Heart right ventricle (tissue), 16 donors: ENCODE measurements at regions not wholly inside any gene's neighbourhood (a gene's known extent, or its start where the extent isn't known, plus 50 kb on each side); places are given as distances from the start of the nearest gene placed in this dataset.

Experiments
- ATAC-seq, 8 donors: fragments of 200-7000 bp; cut with Tn5 transposase; one replicate each; pipeline ENCODE4 v1.9.1; 2020; ENCODE audit warnings: mild to moderate bottlenecking in 8 of 8, moderate library complexity in 8 of 8, moderate number of reproducible peaks in 1 of 8
- DNase-seq, 2 donors: peaks; one replicate each; pipeline ENCODE4 v3.0.0-alpha.2; 2020
- H3K27ac ChIP-seq, 10 donors: fragments of 200-600 bp; sonication (generic) in 2 of 10; one replicate each; pipeline versions ENCODE4 v1.5.0 to v1.8.0; 2020 to 2022; ENCODE audit warnings: mild to moderate bottlenecking in 3 of 10
- H3K27me3 ChIP-seq, 7 donors: fragments of 200-600 bp; one replicate each; pipeline ENCODE4 v1.8.0; 2021 to 2022; ENCODE audit warnings: mild to moderate bottlenecking in 2 of 7
- H3K36me3 ChIP-seq, 9 donors: fragments of 200-600 bp; sonication (generic) in 1 of 9; one replicate each; pipeline versions ENCODE4 v1.5.0 to v1.8.0; 2020 to 2022; ENCODE audit warnings: mild to moderate bottlenecking in 2 of 9
- H3K4me1 ChIP-seq, 9 donors: fragments of 200-600 bp; sonication (generic) in 1 of 9; one replicate each; pipeline versions ENCODE4 v1.5.0 to v1.8.0; 2020 to 2022; ENCODE audit warnings: mild to moderate bottlenecking in 4 of 9
- H3K4me3 ChIP-seq, 10 donors: fragments of 200-600 bp; sonication (generic) in 2 of 10; one replicate each; pipeline versions ENCODE4 v1.5.0 to v1.8.0; 2020 to 2022; ENCODE audit warnings: mild to moderate bottlenecking in 7 of 10, moderate library complexity in 2 of 10
- H3K9me3 ChIP-seq, 11 donors: fragments of 200-600 bp in 10 of 11; sonication (generic) in 2 of 11; one replicate each; pipeline versions ENCODE4 v1.5.0 to v1.8.0; 2013 to 2022; ENCODE audit warnings: mild to moderate bottlenecking in 2 of 11, control low read depth in 1 of 11, moderate library complexity in 1 of 11
- CTCF ChIP-seq, 9 donors: fragments of 200-600 bp; sonication (generic) in 2 of 9; IDR thresholded peaks; one replicate each; pipeline versions ENCODE4 v1.5.0 to v1.8.0; 2021 to 2022; ENCODE audit warnings: antibody characterized with exemption in 9 of 9, mild to moderate bottlenecking in 5 of 9, moderate library complexity in 1 of 9
- WGBS, 2 donors: extraction: QIAGEN DNeasy Blood & Tissue Kit; methylation state at CpG; one replicate each; pipeline ENCODE4 v1.1.7; 2013; ENCODE audit warnings: inconsistent platforms in 1 of 2; 5-methylcytosine and 5-hydroxymethylcytosine counted together
- intact Hi-C, 10 donors: fragments of 100-400 bp; cut with DNase I; formaldehyde crosslinking; loops; one replicate each; pipeline versions ENCODE4 v1.11.1 to v1.14.2; 2022
- donor health status: Arrhythmogenic right ventricular cardiomyopathy.
- donor health status: ischemic (EF 13 %, LVEDD 7.1; RV severe dilation, severe dysfunction).
- donor health status: healthy with polysubstance abuse.
- donor health status: DM: no; HTN: yes; CAD: no.
- donor health status: DM: no; HTN: no; CAD: no.
- donor health status: ischemic (EF 25% LVEDD 6.9; RV normal size, moderate dysfunction).
- donor health status: ischemic (EF 25% LVEDD 5.7; RV mildly dilated, moderate dysfunction).
- donor health status: healthy.
- donor health status: DM: yes; HTN: yes; CAD: no.
- donor health status: Ischemic cardiomyopathy.
- donor health status: ischemic (EF 35%, LVEDD 5.7; RV mildly dilated, moderate dysfunction).
- donor health status: nonischemic (EF 11% LVEDD 7.7; RV severe dilation, severe dysfunction).
- donor health status: DM: yes; HTN: yes; CAD: no.
- donor health status: PGD.
- donor health status: ischemic (EF 29% LVEDD 5.4; RV normal size, mild dysfunction).
- donor health status: nonischemic (EF 23%, LVEDD 6.1; RV moderate dilation, normal function).

- Histone ChIP-seq H3K36me3 (no peaks in the 10 kb centered on the region), H3K4me3 (no peak overlapping the region), H3K27me3 (no peaks in the 10 kb centered on the region), H3K4me1 (peaks cover 0 to 4% (median 0%) of the 10 kb centered on the region in 9 donors), H3K27ac (no peak overlapping the region), H3K9me3 (peaks cover 0 to 13% (median 0%) of the 10 kb centered on the region in 11 donors)
- DNase-seq (no peak), ATAC-seq (no peak)
- no peak for TF ChIP-seq CTCF (IDR thresholded peaks at IDR 0.05)
- intact Hi-C loops = no loop called here
Measured at GRCh38 chr4:144816668-144817067, 170.7 kb downstream of the HHIP start.

GRCh38 chr4:144817081-144817480 lies 171.1 kb downstream of the HHIP start:
- Histone ChIP-seq H3K27ac (no peak overlapping the region), H3K27me3 (no peaks in the 10 kb centered on the region), H3K9me3 (peaks cover 0 to 9% (median 0%) of the 10 kb centered on the region in 11 donors), H3K4me3 (no peak overlapping the region), H3K36me3 (no peaks in the 10 kb centered on the region), H3K4me1 (peaks cover 0 to 4% (median 0%) of the 10 kb centered on the region in 9 donors)
- intact Hi-C loops = no loop called here
- DNase-seq = no peak
- ATAC-seq = no peak
- TF ChIP-seq CTCF (IDR thresholded peaks at IDR 0.05) = no peak

DNA sequence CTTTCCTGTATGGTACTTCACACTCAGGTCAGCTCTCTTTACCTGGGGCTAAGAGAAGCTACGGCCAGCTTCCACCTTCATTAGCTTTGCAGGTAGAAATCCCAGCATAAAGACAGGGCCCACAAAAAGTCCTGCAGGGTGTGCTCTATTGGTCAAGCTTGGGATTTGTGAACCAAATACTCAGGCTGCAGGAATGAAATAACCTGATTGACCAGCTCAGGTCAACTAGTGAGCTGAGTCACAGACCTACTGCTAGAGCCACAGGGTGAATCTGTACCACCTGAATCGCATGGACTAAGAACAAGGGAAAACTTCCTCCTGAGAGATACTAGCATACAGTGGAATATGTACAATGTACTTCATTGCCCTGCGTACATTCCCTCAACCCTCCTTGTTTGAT lies 172.2 kb downstream of the HHIP start:
- Histone ChIP-seq H3K36me3 (no peaks in the 10 kb centered on the region), H3K9me3 (peaks cover 0 to 3% (median 0%) of the 10 kb centered on the region in 11 donors), H3K27ac (no peak overlapping the region), H3K4me1 (peaks cover 0 to 4% (median 0%) of the 10 kb centered on the region in 9 donors), H3K4me3 (no peak overlapping the region), H3K27me3 (no peaks in the 10 kb centered on the region)
- no peak for ATAC-seq
- WGBS, 2 donors = 95 to 97% methylated on average over 3 of the region's 3 CpGs
- intact Hi-C loops = no loop called here
- no peak for DNase-seq
- TF ChIP-seq CTCF (IDR thresholded peaks at IDR 0.05) = no peak

- H3K4me3 ChIP-seq = no peak overlapping the region
- peaks cover 0 to 4% (median 0%) of the 10 kb centered on the region in 9 donors for H3K4me1 ChIP-seq
- 80 to 83% methylated on average over 3 of the region's 3 CpGs for WGBS, 2 donors
- no peak overlapping the region for H3K27ac ChIP-seq
- H3K27me3 ChIP-seq = no peaks in the 10 kb centered on the region
- peaks cover 0 to 6% (median 0%) of the 10 kb centered on the region in 11 donors for H3K9me3 ChIP-seq
- H3K36me3 ChIP-seq = no peaks in the 10 kb centered on the region
- no peak for TF ChIP-seq CTCF (IDR thresholded peaks at IDR 0.05)
- DNase-seq = no peak
- intact Hi-C loops = no loop called here
- no peak for ATAC-seq
Measured at GRCh38 chr4:144819591-144819990, 173.6 kb downstream of the HHIP start.
